Tibial nerve (tissue), 4 donors: ENCODE measurements at regions not wholly inside any gene's neighbourhood (a gene's known extent, or its start where the extent isn't known, plus 50 kb on each side); places are given as distances from the start of the nearest gene placed in this dataset.

ENCODE experiments used
- EP300 ChIP-seq, 2 donors: sonication (generic); formaldehyde crosslinking; IDR thresholded peaks; one replicate each; pipeline ENCODE4 v1.6.1; 2017; ENCODE audit warnings: antibody characterized with exemption in 2 of 2, mild to moderate bottlenecking in 1 of 2
- POLR2A ChIP-seq, 2 donors: fragments of 450-650 bp; IDR thresholded peaks; one replicate each; pipeline ENCODE4 v1.6.1; 2017; ENCODE audit warnings: antibody characterized with exemption in 2 of 2, mild to moderate bottlenecking in 2 of 2, moderate library complexity in 2 of 2
- TF ChIP-seq, protein P1 (sequence below), 5 experiments: fragments of 200-600 bp in 3 of 5; fragments of 450-650 bp in 2 of 5; sonication (generic) in 3 of 5; IDR thresholded peaks; one replicate each; pipeline ENCODE4 v1.5.1; 2016 to 2019; ENCODE audit warnings: antibody characterized with exemption in 5 of 5, mild to moderate bottlenecking in 3 of 5, moderate library complexity in 2 of 5

GRCh38 chr3:54065140-54065539, 57.2 kb upstream of the CACNA2D3 start:
- TF ChIP-seq, protein P1, sequence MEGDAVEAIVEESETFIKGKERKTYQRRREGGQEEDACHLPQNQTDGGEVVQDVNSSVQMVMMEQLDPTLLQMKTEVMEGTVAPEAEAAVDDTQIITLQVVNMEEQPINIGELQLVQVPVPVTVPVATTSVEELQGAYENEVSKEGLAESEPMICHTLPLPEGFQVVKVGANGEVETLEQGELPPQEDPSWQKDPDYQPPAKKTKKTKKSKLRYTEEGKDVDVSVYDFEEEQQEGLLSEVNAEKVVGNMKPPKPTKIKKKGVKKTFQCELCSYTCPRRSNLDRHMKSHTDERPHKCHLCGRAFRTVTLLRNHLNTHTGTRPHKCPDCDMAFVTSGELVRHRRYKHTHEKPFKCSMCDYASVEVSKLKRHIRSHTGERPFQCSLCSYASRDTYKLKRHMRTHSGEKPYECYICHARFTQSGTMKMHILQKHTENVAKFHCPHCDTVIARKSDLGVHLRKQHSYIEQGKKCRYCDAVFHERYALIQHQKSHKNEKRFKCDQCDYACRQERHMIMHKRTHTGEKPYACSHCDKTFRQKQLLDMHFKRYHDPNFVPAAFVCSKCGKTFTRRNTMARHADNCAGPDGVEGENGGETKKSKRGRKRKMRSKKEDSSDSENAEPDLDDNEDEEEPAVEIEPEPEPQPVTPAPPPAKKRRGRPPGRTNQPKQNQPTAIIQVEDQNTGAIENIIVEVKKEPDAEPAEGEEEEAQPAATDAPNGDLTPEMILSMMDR (IDR thresholded peaks at IDR 0.05): no peak
- TF ChIP-seq EP300 (IDR thresholded peaks at IDR 0.05) (no peak), POLR2A (IDR thresholded peaks at IDR 0.05) (no peak)
